ENCODE measurements at regions not wholly inside any gene's neighbourhood (a gene's known extent, or its start where the extent isn't known, plus 50 kb on each side); places are given as distances from the start of the nearest gene placed in this dataset.

GRCh38 chr11:92765082-92765840 lies 204.2 kb upstream of the MTNR1B start:
- DNase-seq (ENCODE audit: low spot score), result no peak

GRCh38 chr11:92765965-92766371 lies 203.5 kb upstream of the MTNR1B start:
- peak; percentile 7 for DNase-seq (ENCODE audit: low spot score)

- DNase-seq (ENCODE audit: low spot score), result no peak
Observed at GRCh38 chr11:92766698-92767097, 202.8 kb upstream of the MTNR1B start.

- no peak for DNase-seq (ENCODE audit: low spot score)
Observed at GRCh38 chr11:92767416-92767815, 202.0 kb upstream of the MTNR1B start.

- no peak for DNase-seq (ENCODE audit: low spot score)
Observed at GRCh38 chr11:92768121-92768840, 201.2 kb upstream of the MTNR1B start.

GRCh38 chr11:92769112-92769511 lies 200.3 kb upstream of the MTNR1B start:
- no peak for DNase-seq (ENCODE audit: low spot score)

- DNase-seq (ENCODE audit: low spot score), result no peak
Observed at GRCh38 chr11:92770419-92770818, 199.0 kb upstream of the MTNR1B start.

GRCh38 chr11:92770981-92771380 lies 198.5 kb upstream of the MTNR1B start:
- DNase-seq (ENCODE audit: low spot score), result no peak

GRCh38 chr11:92771701-92772100 lies 197.8 kb upstream of the MTNR1B start:
- DNase-seq (ENCODE audit: low spot score), result no peak

- no peak for DNase-seq (ENCODE audit: low spot score)
Observed at GRCh38 chr11:92775003-92775676, 194.3 kb upstream of the MTNR1B start.

GRCh38 chr11:92776676-92777075 lies 192.8 kb upstream of the MTNR1B start:
- no peak for DNase-seq (ENCODE audit: low spot score)

GRCh38 chr11:92779746-92780145 lies 189.7 kb upstream of the MTNR1B start:
- DNase-seq (ENCODE audit: low spot score), result no peak

- no peak for DNase-seq (ENCODE audit: low spot score)
Observed at GRCh38 chr11:92781151-92781550, 188.3 kb upstream of the MTNR1B start.

GRCh38 chr11:92782806-92783205 lies 186.6 kb upstream of the MTNR1B start:
- DNase-seq (ENCODE audit: low spot score), result no peak

GRCh38 chr11:92784331-92784730 lies 185.1 kb upstream of the MTNR1B start:
- DNase-seq (ENCODE audit: low spot score), result no peak

GRCh38 chr11:92787638-92788037 lies 181.8 kb upstream of the MTNR1B start:
- DNase-seq (ENCODE audit: low spot score), result no peak

GRCh38 chr11:92789761-92790160 lies 179.7 kb upstream of the MTNR1B start:
- no peak for DNase-seq (ENCODE audit: low spot score)

GRCh38 chr11:92790366-92790765 lies 179.1 kb upstream of the MTNR1B start:
- DNase-seq (ENCODE audit: low spot score), result no peak

GRCh38 chr11:92790926-92791616 lies 178.4 kb upstream of the MTNR1B start:
- DNase-seq (ENCODE audit: low spot score), result no peak

GRCh38 chr11:92791886-92792285 lies 177.6 kb upstream of the MTNR1B start:
- no peak for DNase-seq (ENCODE audit: low spot score)

GRCh38 chr11:92793189-92793588 lies 176.3 kb upstream of the MTNR1B start:
- no peak for DNase-seq (ENCODE audit: low spot score)

- no peak for DNase-seq (ENCODE audit: low spot score)
Observed at GRCh38 chr11:92794783-92795182, 174.7 kb upstream of the MTNR1B start.

Measured in hepatic stellate cell (primary cell).